ENCODE measurements at regions not wholly inside any gene's neighbourhood (a gene's known extent, or its start where the extent isn't known, plus 50 kb on each side); places are given as distances from the start of the nearest gene placed in this dataset.

DNA sequence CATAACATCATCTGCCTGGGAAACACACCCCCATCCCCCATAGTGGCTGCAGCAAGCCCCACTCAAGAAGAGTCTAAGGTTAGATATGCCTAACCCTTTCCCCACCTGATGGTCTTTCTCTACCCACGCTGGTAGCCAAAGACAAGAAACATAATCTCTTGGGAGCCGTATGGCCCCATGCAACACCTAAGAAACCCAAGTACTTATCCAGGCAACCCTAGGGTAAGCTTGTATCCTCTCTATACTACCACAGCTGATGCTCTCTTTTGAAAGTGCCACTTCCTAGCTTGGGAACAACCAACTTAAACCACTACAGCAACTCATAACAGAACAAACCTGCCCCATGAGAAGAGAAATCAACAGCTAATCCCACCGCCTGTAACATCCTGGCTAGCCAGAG, 161.1 kb downstream of the MSN start:
- TF ChIP-seq CEBPB (IDR thresholded peaks at IDR 0.05; ENCODE audit: low read depth): no peak
- TF ChIP-seq, protein P1, sequence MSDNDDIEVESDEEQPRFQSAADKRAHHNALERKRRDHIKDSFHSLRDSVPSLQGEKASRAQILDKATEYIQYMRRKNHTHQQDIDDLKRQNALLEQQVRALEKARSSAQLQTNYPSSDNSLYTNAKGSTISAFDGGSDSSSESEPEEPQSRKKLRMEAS (IDR thresholded peaks at IDR 0.05): no peak
- no peak for TF ChIP-seq POLR2AphosphoS5 (IDR thresholded peaks at IDR 0.05; ENCODE audit: low read depth, low read length)
- TF ChIP-seq, protein P2, sequence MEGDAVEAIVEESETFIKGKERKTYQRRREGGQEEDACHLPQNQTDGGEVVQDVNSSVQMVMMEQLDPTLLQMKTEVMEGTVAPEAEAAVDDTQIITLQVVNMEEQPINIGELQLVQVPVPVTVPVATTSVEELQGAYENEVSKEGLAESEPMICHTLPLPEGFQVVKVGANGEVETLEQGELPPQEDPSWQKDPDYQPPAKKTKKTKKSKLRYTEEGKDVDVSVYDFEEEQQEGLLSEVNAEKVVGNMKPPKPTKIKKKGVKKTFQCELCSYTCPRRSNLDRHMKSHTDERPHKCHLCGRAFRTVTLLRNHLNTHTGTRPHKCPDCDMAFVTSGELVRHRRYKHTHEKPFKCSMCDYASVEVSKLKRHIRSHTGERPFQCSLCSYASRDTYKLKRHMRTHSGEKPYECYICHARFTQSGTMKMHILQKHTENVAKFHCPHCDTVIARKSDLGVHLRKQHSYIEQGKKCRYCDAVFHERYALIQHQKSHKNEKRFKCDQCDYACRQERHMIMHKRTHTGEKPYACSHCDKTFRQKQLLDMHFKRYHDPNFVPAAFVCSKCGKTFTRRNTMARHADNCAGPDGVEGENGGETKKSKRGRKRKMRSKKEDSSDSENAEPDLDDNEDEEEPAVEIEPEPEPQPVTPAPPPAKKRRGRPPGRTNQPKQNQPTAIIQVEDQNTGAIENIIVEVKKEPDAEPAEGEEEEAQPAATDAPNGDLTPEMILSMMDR (IDR thresholded peaks at IDR 0.05 in 2 of 3, conservative IDR thresholded peaks at IDR 0.05 in 1 of 3; ENCODE audit: borderline replicate concordance in 1 of 3, insufficient read depth in 1 of 3, low read depth in 2 of 3, low read length in 2 of 3): no peak
- TF ChIP-seq RAD21 (IDR thresholded peaks at IDR 0.05; ENCODE audit: low read depth): no peak
- TF ChIP-seq, protein P3, sequence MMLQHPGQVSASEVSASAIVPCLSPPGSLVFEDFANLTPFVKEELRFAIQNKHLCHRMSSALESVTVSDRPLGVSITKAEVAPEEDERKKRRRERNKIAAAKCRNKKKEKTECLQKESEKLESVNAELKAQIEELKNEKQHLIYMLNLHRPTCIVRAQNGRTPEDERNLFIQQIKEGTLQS (IDR thresholded peaks at IDR 0.05): no peak
- TF ChIP-seq POLR2A (IDR thresholded peaks at IDR 0.05; ENCODE audit: borderline replicate concordance, extremely low read depth, insufficient read depth, insufficient read length): no peak
- TF ChIP-seq, protein P4, sequence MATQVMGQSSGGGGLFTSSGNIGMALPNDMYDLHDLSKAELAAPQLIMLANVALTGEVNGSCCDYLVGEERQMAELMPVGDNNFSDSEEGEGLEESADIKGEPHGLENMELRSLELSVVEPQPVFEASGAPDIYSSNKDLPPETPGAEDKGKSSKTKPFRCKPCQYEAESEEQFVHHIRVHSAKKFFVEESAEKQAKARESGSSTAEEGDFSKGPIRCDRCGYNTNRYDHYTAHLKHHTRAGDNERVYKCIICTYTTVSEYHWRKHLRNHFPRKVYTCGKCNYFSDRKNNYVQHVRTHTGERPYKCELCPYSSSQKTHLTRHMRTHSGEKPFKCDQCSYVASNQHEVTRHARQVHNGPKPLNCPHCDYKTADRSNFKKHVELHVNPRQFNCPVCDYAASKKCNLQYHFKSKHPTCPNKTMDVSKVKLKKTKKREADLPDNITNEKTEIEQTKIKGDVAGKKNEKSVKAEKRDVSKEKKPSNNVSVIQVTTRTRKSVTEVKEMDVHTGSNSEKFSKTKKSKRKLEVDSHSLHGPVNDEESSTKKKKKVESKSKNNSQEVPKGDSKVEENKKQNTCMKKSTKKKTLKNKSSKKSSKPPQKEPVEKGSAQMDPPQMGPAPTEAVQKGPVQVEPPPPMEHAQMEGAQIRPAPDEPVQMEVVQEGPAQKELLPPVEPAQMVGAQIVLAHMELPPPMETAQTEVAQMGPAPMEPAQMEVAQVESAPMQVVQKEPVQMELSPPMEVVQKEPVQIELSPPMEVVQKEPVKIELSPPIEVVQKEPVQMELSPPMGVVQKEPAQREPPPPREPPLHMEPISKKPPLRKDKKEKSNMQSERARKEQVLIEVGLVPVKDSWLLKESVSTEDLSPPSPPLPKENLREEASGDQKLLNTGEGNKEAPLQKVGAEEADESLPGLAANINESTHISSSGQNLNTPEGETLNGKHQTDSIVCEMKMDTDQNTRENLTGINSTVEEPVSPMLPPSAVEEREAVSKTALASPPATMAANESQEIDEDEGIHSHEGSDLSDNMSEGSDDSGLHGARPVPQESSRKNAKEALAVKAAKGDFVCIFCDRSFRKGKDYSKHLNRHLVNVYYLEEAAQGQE (IDR thresholded peaks at IDR 0.05; ENCODE audit: low read depth): no peak
- no peak for TF ChIP-seq JUND (IDR thresholded peaks at IDR 0.05)
- no peak for TF ChIP-seq EZH2 (IDR thresholded peaks at IDR 0.05)
- TF ChIP-seq ZFX (IDR thresholded peaks at IDR 0.05): no peak
